ENCODE measurements at regions not wholly inside any gene's neighbourhood (a gene's known extent, or its start where the extent isn't known, plus 50 kb on each side); places are given as distances from the start of the nearest gene placed in this dataset.
A peak's percentile ranks its signal among the peaks of the same experiment; 100 is the strongest.

- Histone ChIP-seq H3K36me3 (replicated peaks; ENCODE audit: insufficient read depth, low read length) (no peaks in the 10 kb centered on the region), H3K27me3 (replicated peaks; ENCODE audit: insufficient read depth, low read length) (no peaks in the 10 kb centered on the region), H3K9me3 (replicated peaks; ENCODE audit: insufficient read depth, low read length) (no peaks in the 10 kb centered on the region), H3K4me3 (ENCODE audit: low read length) (no peak overlapping the region), H3K9me2 (replicated peaks; ENCODE audit: insufficient read depth, low read length) (no peaks in the 10 kb centered on the region), H3K9ac (ENCODE audit: low read length) (no peak overlapping the region), H2AFZ (ENCODE audit: low read length) (no peak overlapping the region), H3K4me1 (ENCODE audit: low read length) (0 out of 2 replicates have a peak, but pooled peaks cover 3% of the 10 kb centered on the region), H4K20me1 (ENCODE audit: insufficient read depth, low read length) (no peaks in the 10 kb centered on the region), H3K4me2 (ENCODE audit: low read depth, low read length) (no peak overlapping the region), H3K27ac (ENCODE audit: low read length) (no peak overlapping the region), H3K79me2 (ENCODE audit: low read length) (no peaks in the 10 kb centered on the region), H3F3A (ENCODE audit: insufficient read depth, low read length) (no peaks in the 10 kb centered on the region)
- DNase-seq = peak; percentile 53
- no peak for TF ChIP-seq EZH2phosphoT487 (IDR thresholded peaks at IDR 0.05; ENCODE audit: low read length)
Measured at GRCh38 chr4:15149839-15150592, 147.7 kb downstream of the CPEB2 start.

- Histone ChIP-seq H2AFZ (ENCODE audit: low read length) (no peak overlapping the region), H3K27ac (ENCODE audit: low read length) (no peak overlapping the region), H3K9me3 (replicated peaks; ENCODE audit: insufficient read depth, low read length) (no peaks in the 10 kb centered on the region), H3F3A (ENCODE audit: insufficient read depth, low read length) (no peaks in the 10 kb centered on the region), H3K27me3 (replicated peaks; ENCODE audit: insufficient read depth, low read length) (no peaks in the 10 kb centered on the region), H4K20me1 (ENCODE audit: insufficient read depth, low read length) (no peaks in the 10 kb centered on the region), H3K36me3 (replicated peaks; ENCODE audit: insufficient read depth, low read length) (no peaks in the 10 kb centered on the region), H3K9me2 (replicated peaks; ENCODE audit: insufficient read depth, low read length) (no peaks in the 10 kb centered on the region), H3K4me1 (ENCODE audit: low read length) (0 out of 2 replicates have a peak, but pooled peaks cover 3% of the 10 kb centered on the region), H3K4me2 (ENCODE audit: low read depth, low read length) (no peak overlapping the region), H3K4me3 (ENCODE audit: low read length) (no peak overlapping the region), H3K79me2 (ENCODE audit: low read length) (no peaks in the 10 kb centered on the region), H3K9ac (ENCODE audit: low read length) (no peak overlapping the region)
- DNase-seq = no peak
- TF ChIP-seq, protein P1, sequence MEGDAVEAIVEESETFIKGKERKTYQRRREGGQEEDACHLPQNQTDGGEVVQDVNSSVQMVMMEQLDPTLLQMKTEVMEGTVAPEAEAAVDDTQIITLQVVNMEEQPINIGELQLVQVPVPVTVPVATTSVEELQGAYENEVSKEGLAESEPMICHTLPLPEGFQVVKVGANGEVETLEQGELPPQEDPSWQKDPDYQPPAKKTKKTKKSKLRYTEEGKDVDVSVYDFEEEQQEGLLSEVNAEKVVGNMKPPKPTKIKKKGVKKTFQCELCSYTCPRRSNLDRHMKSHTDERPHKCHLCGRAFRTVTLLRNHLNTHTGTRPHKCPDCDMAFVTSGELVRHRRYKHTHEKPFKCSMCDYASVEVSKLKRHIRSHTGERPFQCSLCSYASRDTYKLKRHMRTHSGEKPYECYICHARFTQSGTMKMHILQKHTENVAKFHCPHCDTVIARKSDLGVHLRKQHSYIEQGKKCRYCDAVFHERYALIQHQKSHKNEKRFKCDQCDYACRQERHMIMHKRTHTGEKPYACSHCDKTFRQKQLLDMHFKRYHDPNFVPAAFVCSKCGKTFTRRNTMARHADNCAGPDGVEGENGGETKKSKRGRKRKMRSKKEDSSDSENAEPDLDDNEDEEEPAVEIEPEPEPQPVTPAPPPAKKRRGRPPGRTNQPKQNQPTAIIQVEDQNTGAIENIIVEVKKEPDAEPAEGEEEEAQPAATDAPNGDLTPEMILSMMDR (IDR thresholded peaks at IDR 0.05; ENCODE audit: low read length) = no peak
- no peak for TF ChIP-seq EZH2 (optimal IDR thresholded peaks at IDR 0.05; ENCODE audit: low read depth, low read length)
Measured at GRCh38 chr4:15150631-15151030, 148.3 kb downstream of the CPEB2 start.

DNA sequence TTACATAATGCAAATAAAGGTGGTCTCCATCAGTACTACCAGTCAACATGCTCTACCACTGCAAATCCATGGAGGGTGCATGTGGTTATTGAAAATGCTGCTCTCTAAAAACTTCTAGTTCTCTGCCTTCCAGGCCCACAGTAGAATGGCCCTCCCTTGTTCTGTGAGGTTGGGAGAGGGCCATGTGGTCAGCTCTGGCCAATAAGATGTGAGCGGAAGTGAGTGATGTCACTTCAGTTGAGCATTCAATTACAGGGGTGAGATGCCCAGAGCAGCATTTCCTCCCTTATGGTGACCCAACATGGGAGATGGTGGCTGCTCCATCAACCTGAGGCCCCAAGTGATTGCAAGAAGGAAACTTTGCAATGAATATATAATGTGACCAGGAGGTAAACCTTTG is 148.8 kb downstream of the CPEB2 start:
- no peak for TF ChIP-seq EZH2phosphoT487 (IDR thresholded peaks at IDR 0.05; ENCODE audit: low read length)
- no peak for TF ChIP-seq EZH2 (optimal IDR thresholded peaks at IDR 0.05; ENCODE audit: low read depth, low read length)
- DNase-seq = no peak
- no peaks in the 10 kb centered on the region for H3F3A ChIP-seq (ENCODE audit: insufficient read depth, low read length)

GRCh38 chr4:15153662-15154061 is 151.4 kb downstream of the CPEB2 start:
- TF ChIP-seq EZH2 (optimal IDR thresholded peaks at IDR 0.05; ENCODE audit: low read depth, low read length) = no peak
- TF ChIP-seq, protein P1 (IDR thresholded peaks at IDR 0.05; ENCODE audit: low read length) = no peak
- TF ChIP-seq EZH2phosphoT487 (IDR thresholded peaks at IDR 0.05; ENCODE audit: low read length) = no peak
- Histone ChIP-seq H3K4me1 (ENCODE audit: low read length) (0 out of 2 replicates have a peak, but pooled peaks cover 3% of the 10 kb centered on the region), H3K9me3 (replicated peaks; ENCODE audit: insufficient read depth, low read length) (no peaks in the 10 kb centered on the region), H3K4me3 (ENCODE audit: low read length) (no peak overlapping the region), H3K9me2 (replicated peaks; ENCODE audit: insufficient read depth, low read length) (no peaks in the 10 kb centered on the region), H3K27me3 (replicated peaks; ENCODE audit: insufficient read depth, low read length) (no peaks in the 10 kb centered on the region), H4K20me1 (ENCODE audit: insufficient read depth, low read length) (no peaks in the 10 kb centered on the region), H3K36me3 (replicated peaks; ENCODE audit: insufficient read depth, low read length) (no peaks in the 10 kb centered on the region), H3F3A (ENCODE audit: insufficient read depth, low read length) (no peaks in the 10 kb centered on the region), H3K79me2 (ENCODE audit: low read length) (no peaks in the 10 kb centered on the region), H3K27ac (ENCODE audit: low read length) (no peak overlapping the region), H3K9ac (ENCODE audit: low read length) (no peak overlapping the region), H2AFZ (ENCODE audit: low read length) (no peak overlapping the region), H3K4me2 (ENCODE audit: low read depth, low read length) (no peak overlapping the region)
- no peak for DNase-seq

More for the DNA sequence above, 148.8 kb downstream of the CPEB2 start:
- no peak overlapping the region for H3K4me2 ChIP-seq (ENCODE audit: low read depth, low read length)
- H3K4me3 ChIP-seq (ENCODE audit: low read length) = no peak overlapping the region
- no peak overlapping the region for H2AFZ ChIP-seq (ENCODE audit: low read length)
- no peaks in the 10 kb centered on the region for H3K9me2 ChIP-seq (replicated peaks; ENCODE audit: insufficient read depth, low read length)
- no peak overlapping the region for H3K9ac ChIP-seq (ENCODE audit: low read length)
- no peaks in the 10 kb centered on the region for H3K27me3 ChIP-seq (replicated peaks; ENCODE audit: insufficient read depth, low read length)
- no peaks in the 10 kb centered on the region for H4K20me1 ChIP-seq (ENCODE audit: insufficient read depth, low read length)
- H3K79me2 ChIP-seq (ENCODE audit: low read length) = no peaks in the 10 kb centered on the region
- H3K4me1 ChIP-seq (ENCODE audit: low read length) = 0 out of 2 replicates have a peak, but pooled peaks cover 3% of the 10 kb centered on the region
- no peaks in the 10 kb centered on the region for H3K9me3 ChIP-seq (replicated peaks; ENCODE audit: insufficient read depth, low read length)
- no peak overlapping the region for H3K27ac ChIP-seq (ENCODE audit: low read length)
- H3K36me3 ChIP-seq (replicated peaks; ENCODE audit: insufficient read depth, low read length) = no peaks in the 10 kb centered on the region
